HG03108 (cell line): ENCODE measurements at regions not wholly inside any gene's neighbourhood (a gene's known extent, or its start where the extent isn't known, plus 50 kb on each side); places are given as distances from the start of the nearest gene placed in this dataset.

Experiments used
- ATAC-seq: cut with Tn5 transposase; IDR thresholded peaks from one replicate; pipeline ENCODE4 v1.9.1; 2021; ENCODE audit warnings: moderate library complexity; ENCODE audit not compliant: unreplicated experiment

- no peak for ATAC-seq
These were observed 290.1 kb downstream of the BUD13 start for GRCh38 chr11:116482716-116483115.

DNA sequence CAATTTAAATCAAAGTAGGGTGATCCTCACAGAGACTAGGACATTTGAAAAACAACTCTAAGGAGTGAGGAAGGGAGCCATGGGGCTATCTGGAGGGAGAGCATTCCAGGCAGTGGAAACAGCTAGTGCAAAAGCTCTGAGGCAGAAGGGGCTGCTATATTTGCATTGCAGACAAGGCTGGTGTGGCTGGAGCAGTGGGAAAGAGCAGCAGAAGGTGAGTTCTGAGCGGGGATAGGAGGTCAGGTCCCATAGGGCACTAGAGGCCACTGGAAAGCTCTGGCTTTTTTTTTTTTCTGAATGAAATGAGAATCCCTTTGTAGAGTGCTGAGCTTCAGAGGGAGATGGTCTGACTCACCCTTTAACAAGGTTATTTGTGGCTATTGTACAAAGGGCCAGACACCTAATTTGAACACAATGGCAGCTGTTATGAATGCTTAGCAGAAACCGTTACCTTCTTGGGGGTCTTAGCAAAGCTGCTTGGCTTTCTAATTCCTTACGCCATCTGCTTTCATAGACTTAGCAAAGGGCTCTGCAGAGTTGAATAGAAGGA is 291.6 kb downstream of the BUD13 start:
- no peak for ATAC-seq

GRCh38 chr11:116478669-116479668 is 293.8 kb downstream of the BUD13 start:
- no peak for ATAC-seq

DNA sequence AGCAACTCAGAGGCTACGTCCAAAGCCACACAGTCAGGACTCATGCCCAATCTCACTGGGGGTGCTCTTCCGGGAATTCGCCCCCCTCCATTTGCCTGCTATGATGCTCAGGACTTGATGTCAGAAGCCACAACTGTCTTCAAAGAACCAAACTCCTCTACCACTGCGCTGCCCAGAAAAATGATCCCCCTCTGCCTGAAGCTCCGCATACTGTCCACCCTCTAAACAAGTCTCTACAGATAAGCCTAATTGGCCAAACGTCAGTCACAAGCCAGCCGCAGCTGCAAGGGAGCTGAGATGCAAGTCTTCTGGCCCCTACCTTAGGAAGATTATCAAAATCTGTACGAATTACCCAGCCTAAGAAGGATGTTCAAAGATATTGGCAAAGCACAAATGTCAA is 294.6 kb downstream of the BUD13 start:
- no peak for ATAC-seq

GRCh38 chr11:116473790-116474346 is 298.9 kb downstream of the BUD13 start:
- no peak for ATAC-seq

DNA sequence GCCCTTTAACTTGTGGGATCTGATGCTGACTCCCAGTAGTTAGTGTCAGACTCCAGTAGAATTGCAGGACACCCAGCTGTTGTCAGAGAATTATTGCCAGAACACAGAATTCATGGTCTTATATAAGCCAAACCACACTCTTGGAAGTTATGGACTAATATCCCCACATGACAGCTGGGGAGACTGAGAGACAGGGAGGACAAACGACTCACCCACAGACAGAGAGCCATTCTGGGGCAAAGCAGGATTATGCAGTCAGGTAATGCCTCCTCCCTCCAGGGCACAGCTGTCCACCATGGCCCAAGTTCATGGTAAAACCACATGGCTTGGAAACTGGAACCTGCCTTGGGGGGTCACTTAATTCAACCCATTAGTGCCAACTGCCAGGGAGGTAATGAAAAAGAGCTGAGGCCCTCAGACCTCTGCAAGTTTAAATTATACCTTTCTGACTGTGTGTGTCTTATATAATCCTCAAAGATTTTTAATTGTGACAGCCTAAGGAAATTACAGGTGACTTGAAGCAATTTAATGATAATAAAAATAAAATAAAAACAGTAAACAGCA is 299.5 kb downstream of the BUD13 start:
- no peak for ATAC-seq

- ATAC-seq, result no peak
These were observed 300.1 kb downstream of the BUD13 start for GRCh38 chr11:116472651-116473050.

DNA sequence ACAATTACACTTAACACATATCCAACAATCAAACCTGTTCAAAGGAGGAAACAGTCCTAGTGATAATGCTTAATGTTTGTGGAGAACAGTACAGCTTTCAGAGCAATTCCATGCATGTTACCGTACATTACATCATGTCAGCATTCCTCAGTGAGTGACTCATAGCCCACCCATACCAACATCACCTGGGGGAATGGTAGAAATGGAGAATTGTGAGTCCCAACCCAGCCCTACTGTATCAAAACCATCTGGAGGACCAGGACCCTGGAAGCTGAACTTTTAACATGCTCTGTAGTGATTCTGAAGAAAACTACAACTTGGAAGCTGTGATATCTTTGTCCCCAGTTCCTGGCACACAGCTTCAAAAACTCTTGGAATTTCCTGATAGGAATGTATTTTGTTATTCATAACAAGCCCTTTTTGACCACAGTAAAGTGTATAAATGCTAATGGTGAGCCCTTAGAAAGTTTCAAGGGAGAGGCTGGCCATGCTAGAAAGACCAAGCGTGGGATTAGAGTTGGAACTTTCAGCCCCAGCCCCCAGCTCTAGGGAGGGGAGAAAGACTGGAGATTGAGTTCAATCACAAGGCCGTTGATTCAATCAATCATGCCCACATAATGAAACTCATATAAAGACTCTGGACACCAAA is 301.1 kb downstream of the BUD13 start:
- ATAC-seq, result no peak

GRCh38 chr11:116468699-116469098 is 304.1 kb downstream of the BUD13 start:
- no peak for ATAC-seq

- no peak for ATAC-seq
These were observed 305.0 kb downstream of the BUD13 start for GRCh38 chr11:116467823-116468222.

DNA sequence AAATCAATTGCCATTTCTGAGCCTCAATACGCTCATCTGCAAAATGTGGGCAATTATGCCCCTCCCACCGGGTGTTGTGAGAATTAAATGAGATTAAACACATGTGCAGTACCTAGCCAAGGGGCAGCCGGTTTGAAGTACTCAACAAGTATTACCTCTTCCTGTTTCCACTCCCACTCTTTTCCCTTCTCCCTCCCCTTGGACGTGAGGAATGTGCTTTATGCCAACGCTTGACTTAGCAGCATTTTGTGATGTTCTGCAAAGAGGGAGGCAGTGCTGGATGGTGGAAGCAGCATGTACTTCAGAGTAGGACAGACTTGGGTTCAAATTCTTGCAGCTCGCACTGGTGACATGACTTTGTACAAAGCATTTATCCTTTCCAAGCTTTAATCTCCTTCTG is 306.0 kb downstream of the BUD13 start:
- no peak for ATAC-seq

- ATAC-seq, result no peak
These were observed 306.6 kb downstream of the BUD13 start for GRCh38 chr11:116466191-116466590.

DNA sequence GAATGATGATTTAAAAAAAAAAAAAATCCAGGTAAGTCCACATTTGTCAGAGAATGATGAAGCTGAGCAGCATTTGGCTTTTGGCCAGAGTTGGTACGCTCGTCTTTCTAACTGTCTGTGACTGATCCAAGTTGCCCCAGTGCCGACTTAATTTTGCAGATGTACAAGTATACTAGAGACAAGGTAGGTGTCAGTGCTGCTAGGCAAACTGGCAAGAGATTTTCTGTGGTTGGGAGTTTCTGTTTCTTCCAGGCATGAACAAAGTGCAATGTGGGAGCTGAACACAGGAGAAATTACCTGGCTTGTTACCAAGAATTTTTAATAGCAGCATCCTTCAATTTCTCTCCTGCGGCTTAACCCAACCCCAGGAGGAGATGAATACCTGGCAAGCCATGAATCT is 307.7 kb downstream of the BUD13 start:
- no peak for ATAC-seq

- no peak for ATAC-seq
These were observed 311.0 kb downstream of the BUD13 start for GRCh38 chr11:116461789-116462188.

GRCh38 chr11:116460156-116460920 is 312.4 kb downstream of the BUD13 start:
- ATAC-seq, result no peak

- ATAC-seq, result no peak
These were observed 313.4 kb downstream of the BUD13 start for GRCh38 chr11:116459185-116460045.

GRCh38 chr11:116458546-116458945 is 314.2 kb downstream of the BUD13 start:
- ATAC-seq, result no peak

DNA sequence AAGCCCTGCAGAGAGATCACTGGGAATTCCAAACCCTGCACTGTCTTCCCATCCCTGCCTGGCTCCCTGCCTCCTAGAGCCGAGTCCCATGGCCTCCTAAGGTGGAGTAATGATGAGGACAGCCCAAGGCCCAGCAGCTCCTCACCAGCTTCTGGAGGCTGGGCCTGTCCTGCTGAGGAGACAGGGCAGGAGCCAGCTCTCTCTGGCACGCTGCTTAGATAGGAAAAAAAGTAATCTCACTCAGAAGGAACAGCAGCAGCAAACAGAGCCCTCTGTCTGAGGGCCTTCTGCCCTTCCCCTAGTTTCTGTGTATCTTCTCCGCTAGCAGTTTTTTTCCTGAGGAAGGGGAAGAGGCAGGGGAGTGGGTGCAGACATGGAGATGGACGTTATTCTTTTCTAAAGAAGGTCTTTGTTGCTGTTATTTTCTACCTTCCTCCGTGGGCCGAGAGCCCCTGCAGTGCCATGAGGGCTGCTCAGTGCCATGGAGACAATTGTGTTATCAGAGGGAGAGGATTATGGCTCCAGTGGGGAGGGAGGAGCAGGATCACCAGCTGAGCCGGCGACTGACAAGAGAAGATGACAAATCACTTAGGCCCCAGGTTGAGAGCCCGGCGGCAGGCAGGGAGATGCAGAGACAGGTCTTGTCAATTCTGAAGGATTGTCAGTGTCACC is 315.3 kb downstream of the BUD13 start:
- no peak for ATAC-seq

- ATAC-seq, result no peak
These were observed 317.8 kb downstream of the BUD13 start for GRCh38 chr11:116454951-116455350.
